Natural killer cell (primary cell): ENCODE measurements at regions not wholly inside any gene's neighbourhood (a gene's known extent, or its start where the extent isn't known, plus 50 kb on each side); places are given as distances from the start of the nearest gene placed in this dataset.

Experiments
- ATAC-seq, 3 donors: fragments of 150-1000 bp in 2 of 3; fragments of 200-7000 bp in 1 of 3; cut with Tn5 transposase; 1 replicate in 1 of 3; 2 replicates in 2 of 3; pipeline ENCODE4 v1.10.0; 2021; ENCODE audit warnings: mild to moderate bottlenecking in 2 of 3, moderate library complexity in 2 of 3
- DNase-seq, 2 donors: peaks; one replicate each; pipeline versions ENCODE4 v3.0.0 to v3.0.0-alpha.2; 2013 to 2021; ENCODE audit warnings: mixed read lengths in 1 of 2
- H3K27ac ChIP-seq: one replicate; pipeline ENCODE4 v1.5.1; 2013; ENCODE audit warnings: mild to moderate bottlenecking, low read length
- H3K27me3 ChIP-seq: one replicate; pipeline ENCODE4 v1.6.1; 2013; ENCODE audit warnings: low read length; ENCODE audit not compliant: control insufficient read depth, insufficient read depth
- H3K36me3 ChIP-seq: one replicate; pipeline ENCODE4 v1.6.1; 2013; ENCODE audit warnings: low read length; ENCODE audit not compliant: control insufficient read depth, insufficient read depth
- H3K4me1 ChIP-seq: one replicate; pipeline ENCODE4 v1.6.1; 2013; ENCODE audit warnings: low read length; ENCODE audit not compliant: control insufficient read depth, insufficient read depth
- H3K4me3 ChIP-seq: one replicate; pipeline ENCODE4 v1.5.1; 2013; ENCODE audit warnings: low read length
- H3K9me3 ChIP-seq: one replicate; pipeline ENCODE4 v1.6.1; 2013; ENCODE audit warnings: low read length; ENCODE audit not compliant: control insufficient read depth, insufficient read depth
- H3K27ac Mint-ChIP-seq, 2 donors: one replicate each; pipeline ENCODE4 v1.8.0; 2022; ENCODE audit warnings: mild to moderate bottlenecking in 2 of 2, mixed read lengths in 2 of 2, moderate library complexity in 1 of 2
- H3K27me3 Mint-ChIP-seq, 2 donors: one replicate each; pipeline ENCODE4 v1.8.0; 2022; ENCODE audit warnings: low read depth in 2 of 2, mixed read lengths in 2 of 2
- H3K36me3 Mint-ChIP-seq: one replicate; pipeline ENCODE4 v1.8.0; 2022; ENCODE audit warnings: mixed read lengths
- H3K4me1 Mint-ChIP-seq, 2 donors: one replicate each; pipeline ENCODE4 v1.8.0; 2022; ENCODE audit warnings: mixed read lengths in 2 of 2
- H3K4me3 Mint-ChIP-seq: one replicate; pipeline ENCODE4 v1.8.0; 2022; ENCODE audit warnings: mild to moderate bottlenecking, moderate library complexity, mixed read lengths
- H3K9me3 Mint-ChIP-seq, 2 donors: one replicate each; pipeline ENCODE4 v1.8.0; 2022; ENCODE audit warnings: mixed read lengths in 2 of 2
- WGBS: methylation state at CpG from one replicate; pipeline ENCODE4 v1.1.7; 2013; ENCODE audit warnings: missing lambda C conversion rate; ENCODE audit not compliant: insufficient coverage; 5-methylcytosine and 5-hydroxymethylcytosine counted together
- intact Hi-C: fragments of 100-400 bp; cut with micrococcal nuclease; formaldehyde crosslinking; loops from one replicate; pipeline ENCODE4 v1.14.2; 2022
- TF ChIP-seq, protein P1 (sequence below): fragments of 200-600 bp; IDR thresholded peaks from one replicate; pipeline ENCODE4 v1.8.0; 2022; ENCODE audit warnings: antibody characterized with exemption

DNA sequence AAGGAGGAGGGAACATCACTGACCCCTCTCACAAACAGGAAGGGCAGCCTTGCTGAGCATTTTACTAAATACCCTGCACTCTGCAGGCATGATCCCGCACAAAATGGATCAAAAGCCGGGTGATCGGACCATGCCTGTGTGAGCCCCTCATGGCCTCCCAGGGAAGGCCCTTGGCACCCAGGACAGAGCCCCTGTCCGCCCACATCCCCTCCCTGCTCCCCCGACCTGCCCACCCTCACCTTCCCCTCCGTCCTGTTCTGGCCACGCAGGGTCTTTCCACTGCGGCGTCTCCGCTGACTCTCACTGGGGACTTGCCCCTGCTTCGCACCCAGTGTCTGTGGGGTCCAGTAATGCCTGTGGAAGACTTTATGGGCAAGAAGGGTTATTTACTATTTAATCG lies 105.0 kb downstream of the HMX1 start:
- no peak overlapping the region for H3K4me3 ChIP-seq
- H3K9me3 Mint-ChIP-seq = no peaks in the 10 kb centered on the region
- DNase-seq = no peak
- peaks cover 0 to 2% of the 10 kb centered on the region in 2 donors for H3K27me3 Mint-ChIP-seq
- H3K27ac Mint-ChIP-seq = no peak overlapping the region
- no peaks in the 10 kb centered on the region for H3K36me3 Mint-ChIP-seq
- no peaks in the 10 kb centered on the region for H3K27me3 ChIP-seq
- H3K27ac ChIP-seq = no peak overlapping the region
- ATAC-seq = no peak
- no peaks in the 10 kb centered on the region for H3K9me3 ChIP-seq
- TF ChIP-seq, protein P1, sequence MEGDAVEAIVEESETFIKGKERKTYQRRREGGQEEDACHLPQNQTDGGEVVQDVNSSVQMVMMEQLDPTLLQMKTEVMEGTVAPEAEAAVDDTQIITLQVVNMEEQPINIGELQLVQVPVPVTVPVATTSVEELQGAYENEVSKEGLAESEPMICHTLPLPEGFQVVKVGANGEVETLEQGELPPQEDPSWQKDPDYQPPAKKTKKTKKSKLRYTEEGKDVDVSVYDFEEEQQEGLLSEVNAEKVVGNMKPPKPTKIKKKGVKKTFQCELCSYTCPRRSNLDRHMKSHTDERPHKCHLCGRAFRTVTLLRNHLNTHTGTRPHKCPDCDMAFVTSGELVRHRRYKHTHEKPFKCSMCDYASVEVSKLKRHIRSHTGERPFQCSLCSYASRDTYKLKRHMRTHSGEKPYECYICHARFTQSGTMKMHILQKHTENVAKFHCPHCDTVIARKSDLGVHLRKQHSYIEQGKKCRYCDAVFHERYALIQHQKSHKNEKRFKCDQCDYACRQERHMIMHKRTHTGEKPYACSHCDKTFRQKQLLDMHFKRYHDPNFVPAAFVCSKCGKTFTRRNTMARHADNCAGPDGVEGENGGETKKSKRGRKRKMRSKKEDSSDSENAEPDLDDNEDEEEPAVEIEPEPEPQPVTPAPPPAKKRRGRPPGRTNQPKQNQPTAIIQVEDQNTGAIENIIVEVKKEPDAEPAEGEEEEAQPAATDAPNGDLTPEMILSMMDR = no peak
- H3K4me1 ChIP-seq = no peaks in the 10 kb centered on the region
- intact Hi-C loops = no loop called here
- WGBS = 94% methylated on average over 8 of the region's 12 CpGs
- no peak overlapping the region for H3K4me3 Mint-ChIP-seq
- H3K36me3 ChIP-seq = no peaks in the 10 kb centered on the region
- H3K4me1 Mint-ChIP-seq = no peaks in the 10 kb centered on the region

GRCh38 chr4:8765631-8766590 lies 105.7 kb downstream of the HMX1 start:
- no peak overlapping the region for H3K4me3 ChIP-seq
- Mint-ChIP-seq H3K9me3 (no peaks in the 10 kb centered on the region), H3K4me3 (no peak overlapping the region), H3K4me1 (no peaks in the 10 kb centered on the region), H3K36me3 (no peaks in the 10 kb centered on the region), H3K27me3 (peaks cover 0 to 2% of the 10 kb centered on the region in 2 donors), H3K27ac (no peak overlapping the region)
- no peaks in the 10 kb centered on the region for H3K27me3 ChIP-seq
- no peak for DNase-seq
- H3K9me3 ChIP-seq = no peaks in the 10 kb centered on the region
- 83% methylated on average over 19 of the region's 19 CpGs for WGBS
- intact Hi-C loops = no loop called here
- H3K27ac ChIP-seq = no peak overlapping the region
- TF ChIP-seq, protein P1 = no peak
- H3K4me1 ChIP-seq = no peaks in the 10 kb centered on the region
- no peaks in the 10 kb centered on the region for H3K36me3 ChIP-seq
- peak in 1 of 3 donors; percentile 22 for ATAC-seq

GRCh38 chr4:8765084-8765483 lies 106.6 kb downstream of the HMX1 start:
- WGBS = 85% methylated on average over 11 of the region's 11 CpGs
- H3K9me3 Mint-ChIP-seq = no peaks in the 10 kb centered on the region
- intact Hi-C loops = no loop called here
- Histone ChIP-seq H3K27me3 (no peaks in the 10 kb centered on the region), H3K4me3 (no peak overlapping the region), H3K4me1 (no peaks in the 10 kb centered on the region), H3K36me3 (no peaks in the 10 kb centered on the region), H3K9me3 (no peaks in the 10 kb centered on the region), H3K27ac (no peak overlapping the region)
- H3K36me3 Mint-ChIP-seq = no peaks in the 10 kb centered on the region
- TF ChIP-seq, protein P1 = no peak
- H3K4me1 Mint-ChIP-seq = no peaks in the 10 kb centered on the region
- no peak for DNase-seq
- peaks cover 0 to 2% of the 10 kb centered on the region in 2 donors for H3K27me3 Mint-ChIP-seq
- H3K27ac Mint-ChIP-seq = no peak overlapping the region
- H3K4me3 Mint-ChIP-seq = no peak overlapping the region
- ATAC-seq = peak in 1 of 3 donors; percentile 10
